Mesenchymal stem cell (in vitro differentiated cells and primary cell): ENCODE measurements at regions not wholly inside any gene's neighbourhood (a gene's known extent, or its start where the extent isn't known, plus 50 kb on each side); places are given as distances from the start of the nearest gene placed in this dataset.
"Not testable (repeated sequence)": the region's sequence is repeated elsewhere in the genome, so short reads cannot be mapped to it uniquely, and the experiment has no call there.

Experiments used
- DNase-seq: peaks from one replicate; pipeline ENCODE4 v3.0.0-alpha.2; 2013
- H2AFZ ChIP-seq: one replicate; pipeline ENCODE4 v1.6.1; 2013; ENCODE audit warnings: low read depth, mild to moderate bottlenecking, control low read depth, inconsistent platforms, low read length, moderate library complexity
- H2AK5ac ChIP-seq: 2 replicates; pipeline ENCODE4 v1.6.1; 2013; ENCODE audit warnings: low read length, moderate library complexity, mild to moderate bottlenecking, inconsistent platforms; ENCODE audit not compliant: severe bottlenecking
- H2BK120ac ChIP-seq: one replicate; pipeline ENCODE4 v1.6.1; 2013; ENCODE audit warnings: low read depth, mild to moderate bottlenecking, inconsistent platforms, low read length, moderate library complexity
- H2BK12ac ChIP-seq, 2 experiments: one replicate each; pipeline ENCODE4 v1.6.1; 2013; ENCODE audit warnings: inconsistent platforms in 2 of 2, low read length in 2 of 2, mild to moderate bottlenecking in 2 of 2, moderate library complexity in 2 of 2, control low read depth in 1 of 2
- H2BK15ac ChIP-seq: one replicate; pipeline ENCODE4 v1.6.1; 2013; ENCODE audit warnings: mild to moderate bottlenecking, low read depth, inconsistent platforms; ENCODE audit not compliant: poor library complexity, severe bottlenecking
- H2BK5ac ChIP-seq: 2 replicates; pipeline ENCODE4 v1.6.1; 2013; ENCODE audit warnings: low read depth, mild to moderate bottlenecking, low read length, control low read depth, inconsistent platforms; ENCODE audit not compliant: poor library complexity, severe bottlenecking
- H3K14ac ChIP-seq, 2 experiments: one replicate each; pipeline ENCODE4 v1.6.1; 2013; ENCODE audit warnings: inconsistent platforms in 2 of 2, low read length in 2 of 2, control low read depth in 1 of 2, mild to moderate bottlenecking in 1 of 2, moderate library complexity in 1 of 2
- H3K18ac ChIP-seq, 2 experiments: one replicate each; pipeline ENCODE4 v1.6.1; 2013; ENCODE audit warnings: inconsistent platforms in 2 of 2, low read length in 2 of 2, control low read depth in 1 of 2, low read depth in 1 of 2, mild to moderate bottlenecking in 1 of 2
- H3K23ac ChIP-seq, 2 experiments: one replicate each; pipeline ENCODE4 v1.6.1; 2013; ENCODE audit warnings: inconsistent platforms in 2 of 2, low read length in 2 of 2, mild to moderate bottlenecking in 2 of 2, moderate library complexity in 2 of 2, control low read depth in 1 of 2
- H3K27ac ChIP-seq: 2 replicates; pipeline ENCODE4 v1.5.1; 2013; ENCODE audit warnings: mild to moderate bottlenecking, moderate library complexity, low read length, control low read depth, inconsistent platforms; ENCODE audit not compliant: poor library complexity, severe bottlenecking
- H3K27me3 ChIP-seq, 2 experiments: 2 replicates each; pipeline versions ENCODE4 v1.6.1 to v1.7.0; 2013; ENCODE audit warnings: low read length in 2 of 2, mild to moderate bottlenecking in 2 of 2, moderate library complexity in 2 of 2, control low read depth in 1 of 2, inconsistent platforms in 1 of 2; ENCODE audit not compliant: control insufficient read depth in 1 of 2, insufficient read depth in 1 of 2
- H3K36me3 ChIP-seq, 2 experiments: 2 replicates each; pipeline versions ENCODE4 v1.6.1 to v1.7.0; 2013; ENCODE audit warnings: low read length in 2 of 2, control low read depth in 1 of 2, inconsistent platforms in 1 of 2, low read depth in 1 of 2, mild to moderate bottlenecking in 1 of 2; ENCODE audit not compliant: insufficient read depth in 2 of 2, control insufficient read depth in 1 of 2
- H3K4ac ChIP-seq, 2 experiments: one replicate each; pipeline ENCODE4 v1.6.1; 2013; ENCODE audit warnings: inconsistent platforms in 2 of 2, low read length in 2 of 2, mild to moderate bottlenecking in 2 of 2, moderate library complexity in 2 of 2, control low read depth in 1 of 2, low read depth in 1 of 2
- H3K4me1 ChIP-seq: 2 replicates; pipeline ENCODE4 v1.6.1; 2013; ENCODE audit warnings: low read depth, low read length, control low read depth; ENCODE audit not compliant: control insufficient read depth, insufficient read depth
- H3K4me2 ChIP-seq: 2 replicates; pipeline ENCODE4 v1.6.1; 2013; ENCODE audit warnings: low read length, mild to moderate bottlenecking, inconsistent platforms; ENCODE audit not compliant: poor library complexity, severe bottlenecking
- H3K4me3 ChIP-seq, 2 experiments: 2 replicates each; pipeline versions ENCODE4 v1.5.1 to v1.7.0; 2013; ENCODE audit warnings: low read length in 2 of 2, mild to moderate bottlenecking in 2 of 2, control low read depth in 1 of 2, low read depth in 1 of 2; ENCODE audit not compliant: insufficient read depth in 1 of 2
- H3K79me1 ChIP-seq: replicated peaks from 2 replicates; pipeline ENCODE4 v1.6.1; 2013; ENCODE audit warnings: mild to moderate bottlenecking, control low read depth, low read length, inconsistent platforms; ENCODE audit not compliant: poor library complexity, severe bottlenecking
- H3K9ac ChIP-seq: 2 replicates; pipeline ENCODE4 v1.7.0; 2013; ENCODE audit warnings: mild to moderate bottlenecking, low read length, moderate library complexity
- H3K9me3 ChIP-seq: 2 replicates; pipeline ENCODE4 v1.7.0; 2013; ENCODE audit warnings: mild to moderate bottlenecking, low read length; ENCODE audit not compliant: control insufficient read depth
- H4K8ac ChIP-seq: one replicate; pipeline ENCODE4 v1.6.1; 2013; ENCODE audit warnings: inconsistent platforms, mild to moderate bottlenecking, low read length, moderate library complexity
- H4K91ac ChIP-seq: one replicate; pipeline ENCODE4 v1.6.1; 2013; ENCODE audit warnings: mild to moderate bottlenecking, low read length, inconsistent platforms
- WGBS: methylation state at CpG from one replicate; pipeline ENCODE4 v1.1.7; 2013; ENCODE audit warnings: mixed read lengths; 5-methylcytosine and 5-hydroxymethylcytosine counted together

DNA sequence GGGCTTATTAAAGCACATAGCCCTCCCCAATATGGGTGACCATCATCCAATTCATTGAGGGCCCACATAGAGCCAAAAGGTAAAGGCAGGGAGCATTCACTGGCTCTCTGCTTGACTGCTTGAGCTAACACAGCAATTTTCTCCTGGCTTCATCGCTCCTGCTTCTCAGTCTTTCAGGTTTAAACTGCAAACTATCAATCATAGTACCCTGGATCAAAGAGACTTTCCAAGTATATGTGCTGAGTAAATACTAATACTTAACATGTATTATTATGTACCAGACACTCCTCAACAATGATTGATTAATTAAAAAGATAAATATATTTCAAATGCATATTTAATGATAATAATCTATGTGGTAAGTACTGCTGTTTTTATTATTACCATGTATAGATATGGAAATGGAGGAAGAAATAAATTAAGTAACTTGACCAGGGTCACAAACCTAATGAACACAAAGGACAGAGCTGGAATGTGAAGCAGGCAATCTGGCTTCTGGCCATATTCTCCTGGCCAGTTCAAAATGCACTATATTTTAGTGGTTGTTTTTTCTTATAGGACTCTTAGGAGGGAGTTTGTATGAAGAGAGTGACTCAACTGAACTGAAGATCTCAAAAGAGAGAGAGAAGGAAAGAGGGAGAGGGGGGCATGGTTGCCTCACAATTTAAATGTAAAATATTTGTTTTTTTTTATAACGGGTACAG, 1197.3 kb downstream of the TECRL start:
- H3K23ac ChIP-seq = no peak overlapping the region
- no peak overlapping the region for H2AFZ ChIP-seq
- H2BK15ac ChIP-seq = no peak overlapping the region
- H3K4me2 ChIP-seq = no peak overlapping the region
- no peak for DNase-seq
- peak overlapping the region; percentile 97 for H3K27ac ChIP-seq
- no peak overlapping the region for H2BK12ac ChIP-seq
- 88% methylated on average over 2 of the region's 2 CpGs for whole genome bisulfite sequencing
- H3K9me3 ChIP-seq = peaks cover 28% of the 10 kb centered on the region
- H3K9ac ChIP-seq = no peak overlapping the region
- no peaks in the 10 kb centered on the region for H3K27me3 ChIP-seq
- no peak overlapping the region for H2BK120ac ChIP-seq
- H2BK5ac ChIP-seq = peak overlapping the region; percentile 97
- H2AK5ac ChIP-seq = peak overlapping the region; percentile 39
- H4K91ac ChIP-seq = no peak overlapping the region
- H4K8ac ChIP-seq = no peak overlapping the region
- H3K18ac ChIP-seq = no peak overlapping the region
- H3K4me3 ChIP-seq = no peak overlapping the region
- H3K36me3 ChIP-seq = no peaks in the 10 kb centered on the region
- no peak overlapping the region for H3K14ac ChIP-seq
- peaks cover 2% of the 10 kb centered on the region for H3K4me1 ChIP-seq
- no peaks in the 10 kb centered on the region for H3K79me1 ChIP-seq
- no peak overlapping the region for H3K4ac ChIP-seq

DNA sequence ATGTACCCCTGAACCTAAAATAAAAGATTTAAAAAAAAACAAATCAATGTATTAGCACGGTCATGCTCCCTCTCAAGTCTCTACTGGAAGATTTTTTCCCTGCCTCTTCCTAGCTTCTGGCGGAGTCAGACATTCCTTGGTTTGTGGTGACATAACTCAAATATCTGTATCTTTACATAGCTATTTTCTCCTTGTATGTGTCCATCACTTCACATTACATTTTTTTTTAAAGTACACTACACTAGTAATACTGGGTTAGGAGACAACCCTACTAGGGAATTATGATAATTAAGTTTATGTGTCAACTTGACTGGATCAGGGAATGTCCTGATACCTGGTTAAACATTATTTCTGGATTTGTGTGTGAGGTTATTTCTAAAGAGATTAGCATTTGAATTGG, 1197.9 kb downstream of the TECRL start:
- Histone ChIP-seq H3K36me3 (no peaks in the 10 kb centered on the region), H2BK12ac (no peak overlapping the region), H3K4ac (no peak overlapping the region), H3K23ac (no peak overlapping the region), H3K18ac (no peak overlapping the region), H2BK5ac (peak overlapping the region; percentile 97), H4K91ac (no peak overlapping the region), H3K4me1 (peaks cover 2% of the 10 kb centered on the region), H2AK5ac (peak overlapping the region; percentile 39), H3K79me1 (no peaks in the 10 kb centered on the region), H3K9ac (no peak overlapping the region), H2BK120ac (no peak overlapping the region), H3K14ac (no peak overlapping the region), H3K4me3 (no peak overlapping the region), H2AFZ (no peak overlapping the region), H3K4me2 (no peak overlapping the region), H3K27me3 (no peaks in the 10 kb centered on the region), H3K9me3 (peaks cover 28% of the 10 kb centered on the region), H4K8ac (no peak overlapping the region), H2BK15ac (no peak overlapping the region), H3K27ac (peak overlapping the region; percentile 97)
- DNase-seq = no peak
- 77% methylated on average over 2 of the region's 2 CpGs for WGBS

- not testable (repeated sequence) for H2AK5ac ChIP-seq
These were observed 1216.2 kb downstream of the TECRL start for GRCh38 chr4:63193029-63193428.

GRCh38 chr4:63171341-63171740, 1237.9 kb downstream of the TECRL start:
- H2AK5ac ChIP-seq = no peak overlapping the region
- no peaks in the 10 kb centered on the region for H3K79me1 ChIP-seq
- no peak overlapping the region for H2BK12ac ChIP-seq
- no peak overlapping the region for H4K91ac ChIP-seq
- H3K18ac ChIP-seq = no peak overlapping the region
- H2BK15ac ChIP-seq = no peak overlapping the region
- H3K9me3 ChIP-seq = peaks cover 26% of the 10 kb centered on the region
- no peak overlapping the region for H4K8ac ChIP-seq
- H3K4me3 ChIP-seq = no peak overlapping the region
- H2BK120ac ChIP-seq = no peak overlapping the region
- DNase-seq = no peak
- no peak overlapping the region for H2BK5ac ChIP-seq
- no peak overlapping the region for H3K4me2 ChIP-seq
- H3K36me3 ChIP-seq = no peaks in the 10 kb centered on the region
- no peak overlapping the region for H3K4ac ChIP-seq
- no peak overlapping the region for H3K27ac ChIP-seq
- H3K4me1 ChIP-seq = no peaks in the 10 kb centered on the region
- H3K27me3 ChIP-seq = no peaks in the 10 kb centered on the region
- H3K23ac ChIP-seq = no peak overlapping the region
- no peak overlapping the region for H3K9ac ChIP-seq
- no peak overlapping the region for H2AFZ ChIP-seq
- H3K14ac ChIP-seq = no peak overlapping the region
- WGBS = 0% methylated on average over 1 of the region's 2 CpGs

More at GRCh38 chr4:63193029-63193428, 1216.2 kb downstream of the TECRL start:
- not testable (repeated sequence) for H3K23ac ChIP-seq, H3K79me1 ChIP-seq, H3K9ac ChIP-seq, H2AFZ ChIP-seq, H3K18ac ChIP-seq, H2BK12ac ChIP-seq, H3K36me3 ChIP-seq, H3K4me3 ChIP-seq, H3K27me3 ChIP-seq, H3K4ac ChIP-seq, H3K4me2 ChIP-seq, H2BK5ac ChIP-seq, H4K91ac ChIP-seq, H4K8ac ChIP-seq, H2BK15ac ChIP-seq, H2BK120ac ChIP-seq, H3K27ac ChIP-seq, H3K14ac ChIP-seq, H3K4me1 ChIP-seq, DNase-seq
- peaks cover 19% of the 10 kb centered on the region for H3K9me3 ChIP-seq
- 90% methylated on average over 2 of the region's 3 CpGs for WGBS
